Body of pancreas (tissue), 4 donors: ENCODE measurements at regions not wholly inside any gene's neighbourhood (a gene's known extent, or its start where the extent isn't known, plus 50 kb on each side); places are given as distances from the start of the nearest gene placed in this dataset.
A peak's percentile ranks its signal among the peaks of the same experiment; 100 is the strongest.

Experiments used
- CTCF ChIP-seq, 7 experiments: fragments of 450-650 bp in 4 of 7; fragments of 200-600 bp in 3 of 7; sonication (generic) in 3 of 7; IDR thresholded peaks; one replicate each; pipeline ENCODE4 v1.5.1; 2016 to 2019; ENCODE audit warnings: antibody characterized with exemption in 7 of 7
- POLR2A ChIP-seq, 3 donors: fragments of 450-650 bp; IDR thresholded peaks; one replicate each; pipeline ENCODE4 v1.6.1; 2016; ENCODE audit warnings: antibody characterized with exemption in 3 of 3, mild to moderate bottlenecking in 2 of 3

DNA sequence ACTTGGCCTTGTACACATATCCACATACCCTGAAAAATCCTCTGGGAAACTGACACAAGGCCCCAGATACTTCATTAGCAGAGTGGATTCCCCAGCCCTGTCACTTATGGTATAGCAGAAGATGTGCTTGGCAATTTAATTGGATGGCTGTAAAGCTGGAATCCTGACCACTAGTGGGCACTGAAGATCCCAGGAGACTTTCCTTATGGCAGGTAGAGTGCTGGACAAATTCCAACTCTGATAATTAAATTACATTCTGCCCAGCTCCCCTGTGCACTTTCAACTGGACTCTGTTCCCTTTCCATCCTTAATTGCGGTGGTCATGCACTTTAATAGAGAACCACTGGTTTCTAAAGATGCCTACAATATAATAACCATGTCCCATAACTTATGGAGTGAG is 119.8 kb downstream of the DCK start:
- TF ChIP-seq POLR2A (IDR thresholded peaks at IDR 0.05) (no peak), CTCF (IDR thresholded peaks at IDR 0.05) (peak in 4 of 7 experiments; percentile 7 to 33 (median 28))
